ENCODE measurements at regions not wholly inside any gene's neighbourhood (a gene's known extent, or its start where the extent isn't known, plus 50 kb on each side); places are given as distances from the start of the nearest gene placed in this dataset.
"Not testable (repeated sequence)": the region's sequence is repeated elsewhere in the genome, so short reads cannot be mapped to it uniquely, and the experiment has no call there.

GRCh38 chr18:14606546-14606945 lies 63.1 kb upstream of the POTEC start:
- not testable (repeated sequence) for DNase-seq

GRCh38 chr18:14607360-14607759 lies 64.0 kb upstream of the POTEC start:
- not testable (repeated sequence) for DNase-seq

GRCh38 chr18:14612422-14612821 lies 69.0 kb upstream of the POTEC start:
- DNase-seq, result not testable (repeated sequence)

- not testable (repeated sequence) for DNase-seq
Observed at GRCh38 chr18:14614485-14614884, 71.1 kb upstream of the POTEC start.

- DNase-seq, result peak; percentile 85
Observed at GRCh38 chr18:14627336-14627735, 83.9 kb upstream of the POTEC start.

GRCh38 chr18:14628323-14628978 lies 85.1 kb upstream of the POTEC start:
- DNase-seq, result peak; percentile 19

- not testable (repeated sequence) for DNase-seq
Observed at GRCh38 chr18:14628979-14629325, 85.6 kb upstream of the POTEC start.

- DNase-seq, result not testable (repeated sequence)
Observed at GRCh38 chr18:14632976-14633375, 89.6 kb upstream of the POTEC start.

- not testable (repeated sequence) for DNase-seq
Observed at GRCh38 chr18:14638008-14638407, 94.6 kb upstream of the POTEC start.

- DNase-seq, result not testable (repeated sequence)
Observed at GRCh38 chr18:14641121-14641520, 97.7 kb upstream of the POTEC start.

GRCh38 chr18:14643715-14644290 lies 100.4 kb upstream of the POTEC start:
- not testable (repeated sequence) for DNase-seq

GRCh38 chr18:14693051-14693450 lies 54.9 kb upstream of the ANKRD30B start:
- DNase-seq, result not testable (repeated sequence)

- DNase-seq, result not testable (repeated sequence)
Observed at GRCh38 chr18:14693882-14694281, 54.1 kb upstream of the ANKRD30B start.

- peak; percentile 30 for DNase-seq
Observed at GRCh38 chr18:14698006-14698405, 50.0 kb upstream of the ANKRD30B start.

Measured in NCI-H82 (cell line).